Smooth muscle cell (in vitro differentiated cells): ENCODE measurements at regions not wholly inside any gene's neighbourhood (a gene's known extent, or its start where the extent isn't known, plus 50 kb on each side); places are given as distances from the start of the nearest gene placed in this dataset.

Source experiments
- DNase-seq: peaks from one replicate; lab custom pipeline; 2025; ENCODE audit not compliant: unreplicated experiment; lab: John Stamatoyannopoulos, UW
- H2AFZ ChIP-seq: fragments of 200-600 bp; sonication (generic); 2 replicates; pipeline ENCODE4 v1.6.0; 2016; ENCODE audit warnings: antibody characterized with exemption, low read depth, mild to moderate bottlenecking
- H3F3A ChIP-seq: fragments of 200-600 bp; sonication (generic); 2 replicates; pipeline ENCODE4 v1.6.0; 2017; ENCODE audit warnings: antibody characterized with exemption, low read depth
- H3K27ac ChIP-seq: fragments of 200-600 bp; sonication (generic); 2 replicates; pipeline ENCODE4 v1.5.1; 2016; ENCODE audit warnings: low read depth, mild to moderate bottlenecking
- H3K27me3 ChIP-seq: fragments of 200-600 bp; sonication (generic); 2 replicates; pipeline ENCODE4 v1.6.1; 2016; ENCODE audit warnings: low read depth, mild to moderate bottlenecking
- H3K36me3 ChIP-seq: fragments of 200-600 bp; sonication (generic); 2 replicates; pipeline ENCODE4 v1.5.1; 2016; ENCODE audit warnings: low read depth
- H3K4me1 ChIP-seq: fragments of 200-600 bp; sonication (generic); 2 replicates; pipeline ENCODE4 v1.5.1; 2016; ENCODE audit warnings: low read depth
- H3K4me2 ChIP-seq: fragments of 200-600 bp; sonication (generic); 2 replicates; pipeline ENCODE4 v1.6.0; 2016; ENCODE audit warnings: mild to moderate bottlenecking
- H3K4me3 ChIP-seq: fragments of 200-600 bp; sonication (generic); 2 replicates; pipeline ENCODE4 v1.5.1; 2016; ENCODE audit warnings: mild to moderate bottlenecking
- H3K79me2 ChIP-seq: fragments of 200-600 bp; sonication (generic); 2 replicates; pipeline ENCODE4 v1.6.0; 2016; ENCODE audit warnings: low read depth, mild to moderate bottlenecking
- H3K9ac ChIP-seq: fragments of 200-600 bp; sonication (generic); 2 replicates; pipeline ENCODE4 v1.6.0; 2016; ENCODE audit warnings: low read depth
- H3K9me3 ChIP-seq: fragments of 200-600 bp; sonication (generic); replicated peaks from 2 replicates; pipeline ENCODE4 v1.5.1; 2016; ENCODE audit warnings: low read depth
- H4K20me1 ChIP-seq: fragments of 200-600 bp; sonication (generic); 2 replicates; pipeline ENCODE4 v1.6.0; 2016; ENCODE audit warnings: low read depth
- WGBS: methylation state at CpG from one replicate; pipeline ENCODE4 v1.1.7; 2016; ENCODE audit warnings: low lambda C conversion rate; 5-methylcytosine and 5-hydroxymethylcytosine counted together
- TF ChIP-seq, protein P1 (sequence below): fragments of 200-600 bp; sonication (generic); IDR thresholded peaks from 2 replicates; pipeline ENCODE4 v1.5.1; 2017; ENCODE audit warnings: borderline replicate concordance, mild to moderate bottlenecking, antibody characterized with exemption; ENCODE audit not compliant: insufficient read depth, poor library complexity, severe bottlenecking

DNA sequence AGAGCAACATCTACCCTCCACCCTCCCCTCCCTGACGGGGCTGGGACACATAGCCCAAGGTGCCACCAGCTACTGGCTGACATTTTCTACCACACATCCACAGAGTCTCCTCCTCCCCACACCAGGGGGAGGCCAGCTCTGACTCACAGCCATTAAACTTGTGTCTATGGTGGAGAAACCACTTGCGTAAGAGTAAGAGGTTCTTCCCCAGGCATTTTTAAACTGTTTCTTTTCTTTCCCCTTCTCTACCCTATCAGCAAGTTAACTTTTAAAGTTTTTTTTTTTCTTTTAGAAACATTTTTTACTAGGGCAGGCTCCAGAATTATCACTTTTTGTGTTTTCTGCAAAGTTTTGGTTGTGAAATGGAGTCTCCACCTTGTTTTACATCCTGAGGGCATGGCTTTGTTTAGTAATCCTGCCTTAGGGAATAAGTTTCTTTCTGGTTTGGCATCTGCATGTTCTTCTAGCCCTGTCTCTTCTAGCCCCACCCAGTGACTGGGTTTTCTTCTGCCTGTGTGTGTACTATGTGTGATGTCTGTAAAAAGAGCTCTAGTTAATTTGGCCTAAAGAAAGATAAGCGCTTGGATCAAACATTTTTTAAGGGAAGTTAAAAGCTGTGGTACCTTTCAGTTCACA, 148.8 kb upstream of the GADL1 start:
- TF ChIP-seq, protein P1, sequence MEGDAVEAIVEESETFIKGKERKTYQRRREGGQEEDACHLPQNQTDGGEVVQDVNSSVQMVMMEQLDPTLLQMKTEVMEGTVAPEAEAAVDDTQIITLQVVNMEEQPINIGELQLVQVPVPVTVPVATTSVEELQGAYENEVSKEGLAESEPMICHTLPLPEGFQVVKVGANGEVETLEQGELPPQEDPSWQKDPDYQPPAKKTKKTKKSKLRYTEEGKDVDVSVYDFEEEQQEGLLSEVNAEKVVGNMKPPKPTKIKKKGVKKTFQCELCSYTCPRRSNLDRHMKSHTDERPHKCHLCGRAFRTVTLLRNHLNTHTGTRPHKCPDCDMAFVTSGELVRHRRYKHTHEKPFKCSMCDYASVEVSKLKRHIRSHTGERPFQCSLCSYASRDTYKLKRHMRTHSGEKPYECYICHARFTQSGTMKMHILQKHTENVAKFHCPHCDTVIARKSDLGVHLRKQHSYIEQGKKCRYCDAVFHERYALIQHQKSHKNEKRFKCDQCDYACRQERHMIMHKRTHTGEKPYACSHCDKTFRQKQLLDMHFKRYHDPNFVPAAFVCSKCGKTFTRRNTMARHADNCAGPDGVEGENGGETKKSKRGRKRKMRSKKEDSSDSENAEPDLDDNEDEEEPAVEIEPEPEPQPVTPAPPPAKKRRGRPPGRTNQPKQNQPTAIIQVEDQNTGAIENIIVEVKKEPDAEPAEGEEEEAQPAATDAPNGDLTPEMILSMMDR, result no peak
- H3K27me3 ChIP-seq, result no peaks in the 10 kb centered on the region
- H3K9me3 ChIP-seq, result no peaks in the 10 kb centered on the region
- no peaks in the 10 kb centered on the region for H3K36me3 ChIP-seq
- H3K4me1 ChIP-seq, result peaks cover 4% of the 10 kb centered on the region
- 80% methylated on average over 3 of the region's 3 CpGs for WGBS
- no peak overlapping the region for H3K4me2 ChIP-seq
- no peaks in the 10 kb centered on the region for H3K79me2 ChIP-seq
- H3K27ac ChIP-seq, result peak overlapping the region; percentile 55
- H3F3A ChIP-seq, result peaks cover 6% of the 10 kb centered on the region
- no peak overlapping the region for H3K9ac ChIP-seq
- H4K20me1 ChIP-seq, result no peaks in the 10 kb centered on the region
- H3K4me3 ChIP-seq, result no peak overlapping the region
- DNase-seq, result no peak
- no peak overlapping the region for H2AFZ ChIP-seq

DNA sequence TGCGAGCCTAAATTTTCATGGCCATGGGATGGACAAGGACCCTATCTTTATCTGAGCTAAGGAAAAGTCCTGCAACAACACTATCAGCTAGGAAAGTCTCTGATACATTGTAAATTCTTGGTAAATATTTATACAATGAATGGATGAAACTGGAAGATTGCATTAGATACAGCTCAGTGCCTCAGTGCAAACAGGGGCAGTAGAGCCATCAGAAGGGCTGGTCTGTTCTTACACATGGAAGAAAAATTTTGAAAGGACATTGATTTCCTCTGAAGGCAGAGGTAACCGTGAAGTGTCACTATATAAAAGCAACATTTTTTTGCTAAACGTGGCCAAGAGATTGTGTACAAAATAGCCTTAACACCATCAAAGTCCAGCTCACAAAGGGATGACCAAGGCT, 153.2 kb upstream of the GADL1 start:
- TF ChIP-seq, protein P1, result no peak
- H3K27me3 ChIP-seq, result no peaks in the 10 kb centered on the region
- 96% methylated on average over 3 of the region's 3 CpGs for WGBS

DNA sequence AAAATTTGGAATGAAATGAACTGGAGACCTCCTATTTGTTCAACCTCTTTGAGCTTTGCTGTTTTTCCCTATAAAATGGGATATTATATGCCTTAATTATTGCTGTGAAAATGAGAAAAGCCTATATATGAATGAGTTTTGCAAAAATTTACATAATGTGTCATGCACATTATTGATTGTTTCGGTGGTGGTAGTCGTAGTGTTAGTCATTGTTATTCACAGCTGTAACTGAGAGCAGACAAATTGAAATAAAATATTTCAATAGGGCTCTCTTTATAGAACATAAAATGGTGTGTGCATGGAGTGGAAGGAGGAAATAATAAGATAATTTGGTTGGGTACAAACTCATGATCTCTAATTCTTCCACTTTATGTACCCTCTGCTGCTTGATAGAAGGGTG, 153.7 kb upstream of the GADL1 start:
- TF ChIP-seq, protein P1, result no peak
- no peaks in the 10 kb centered on the region for H3K9me3 ChIP-seq
- no peaks in the 10 kb centered on the region for H3K79me2 ChIP-seq
- H4K20me1 ChIP-seq, result no peaks in the 10 kb centered on the region
- no peak overlapping the region for H3K27ac ChIP-seq
- no peak overlapping the region for H3K4me2 ChIP-seq
- H3K36me3 ChIP-seq, result no peaks in the 10 kb centered on the region
- H3K4me3 ChIP-seq, result no peak overlapping the region
- no peak overlapping the region for H2AFZ ChIP-seq
- 97% methylated on average over 2 of the region's 2 CpGs for WGBS
- H3K9ac ChIP-seq, result no peak overlapping the region
- H3F3A ChIP-seq, result no peaks in the 10 kb centered on the region
- DNase-seq, result no peak
- H3K27me3 ChIP-seq, result no peaks in the 10 kb centered on the region
- no peaks in the 10 kb centered on the region for H3K4me1 ChIP-seq

More for the DNA sequence above, 153.2 kb upstream of the GADL1 start:
- no peaks in the 10 kb centered on the region for H3K36me3 ChIP-seq
- no peak overlapping the region for H3K9ac ChIP-seq
- H3K79me2 ChIP-seq, result no peaks in the 10 kb centered on the region
- no peak overlapping the region for H3K27ac ChIP-seq
- H4K20me1 ChIP-seq, result no peaks in the 10 kb centered on the region
- H3K4me2 ChIP-seq, result no peak overlapping the region
- no peak overlapping the region for H3K4me3 ChIP-seq
- no peaks in the 10 kb centered on the region for H3K9me3 ChIP-seq
- no peaks in the 10 kb centered on the region for H3F3A ChIP-seq
- DNase-seq, result no peak
- no peak overlapping the region for H2AFZ ChIP-seq
- H3K4me1 ChIP-seq, result no peaks in the 10 kb centered on the region

DNA sequence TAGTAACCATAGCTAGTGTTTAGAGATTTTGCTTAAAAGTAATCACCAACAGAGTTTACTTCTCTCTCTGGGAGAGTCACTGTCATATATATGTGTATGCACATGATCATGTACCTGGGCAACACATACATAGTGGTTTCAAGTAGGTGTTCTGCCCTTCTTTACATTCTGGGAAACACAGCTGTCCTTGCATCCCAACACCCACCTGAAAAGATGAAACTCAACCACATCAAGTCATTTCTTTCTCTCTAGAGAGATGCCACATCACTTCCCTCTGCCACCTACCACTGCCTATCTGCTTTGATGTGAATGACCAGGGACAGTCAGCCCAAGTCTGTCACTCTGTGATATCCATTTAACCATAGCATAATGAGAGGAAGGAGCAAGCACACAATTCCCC, 155.8 kb upstream of the GADL1 start:
- H3K4me1 ChIP-seq, result no peaks in the 10 kb centered on the region
- H3K9me3 ChIP-seq, result no peaks in the 10 kb centered on the region
- no peak for DNase-seq
- H3F3A ChIP-seq, result no peaks in the 10 kb centered on the region
- H4K20me1 ChIP-seq, result no peaks in the 10 kb centered on the region
- H3K36me3 ChIP-seq, result no peaks in the 10 kb centered on the region
- H3K9ac ChIP-seq, result no peak overlapping the region
- no peak overlapping the region for H2AFZ ChIP-seq
- no peaks in the 10 kb centered on the region for H3K27me3 ChIP-seq
- H3K27ac ChIP-seq, result no peak overlapping the region
- no peak overlapping the region for H3K4me2 ChIP-seq
- TF ChIP-seq, protein P1, result no peak
- H3K79me2 ChIP-seq, result no peaks in the 10 kb centered on the region
- no peak overlapping the region for H3K4me3 ChIP-seq
